ENCODE measurements at regions not wholly inside any gene's neighbourhood (a gene's known extent, or its start where the extent isn't known, plus 50 kb on each side); places are given as distances from the start of the nearest gene placed in this dataset.

GRCh38 chr1:67482733-67483482 is 52.7 kb upstream of the SERBP1 start:
- Histone ChIP-seq H3K36me3 (ENCODE audit: control insufficient read depth in 1 of 2, insufficient read depth in 2 of 2, low read depth in 1 of 2, low read length in 2 of 2) (no peaks in the 10 kb centered on the region), H3K27ac (ENCODE audit: low read length, poor library complexity, severe bottlenecking) (no peak overlapping the region), H3K79me1 (replicated peaks; ENCODE audit: low read length, poor library complexity, severe bottlenecking) (no peaks in the 10 kb centered on the region), H2BK15ac (ENCODE audit: low read depth, poor library complexity, severe bottlenecking) (no peak overlapping the region), H4K8ac (ENCODE audit: low read length) (no peak overlapping the region), H2AK5ac (ENCODE audit: low read length, severe bottlenecking) (no peak overlapping the region), H4K91ac (ENCODE audit: low read length) (no peak overlapping the region), H3K27me3 (ENCODE audit: control insufficient read depth in 1 of 2, insufficient read depth in 1 of 2, low read length in 2 of 2) (no peaks in the 10 kb centered on the region), H3K9me3 (ENCODE audit: control insufficient read depth, low read length) (no peaks in the 10 kb centered on the region), H2BK120ac (ENCODE audit: low read depth, low read length) (no peak overlapping the region), H3K4me1 (ENCODE audit: control insufficient read depth, insufficient read depth, low read depth, low read length) (no peaks in the 10 kb centered on the region), H3K14ac (ENCODE audit: low read length in 2 of 2) (no peak overlapping the region), H3K4me2 (ENCODE audit: low read length, poor library complexity, severe bottlenecking) (no peak overlapping the region), H3K23ac (ENCODE audit: low read length in 2 of 2) (no peak overlapping the region), H3K18ac (ENCODE audit: low read depth in 1 of 2, low read length in 2 of 2) (no peak overlapping the region), H2BK5ac (ENCODE audit: low read depth, low read length, poor library complexity, severe bottlenecking) (no peak overlapping the region), H2BK12ac (ENCODE audit: low read length in 2 of 2) (no peak overlapping the region), H3K4ac (ENCODE audit: low read depth in 1 of 2, low read length in 2 of 2) (no peak overlapping the region), H3K9ac (ENCODE audit: low read length) (no peak overlapping the region), H2AFZ (ENCODE audit: low read depth, low read length) (no peak overlapping the region), H3K4me3 (ENCODE audit: insufficient read depth in 1 of 2, low read depth in 1 of 2, low read length in 2 of 2) (no peak overlapping the region)
- WGBS: 78% methylated on average over 5 of the region's 7 CpGs
- DNase-seq: no peak

DNA sequence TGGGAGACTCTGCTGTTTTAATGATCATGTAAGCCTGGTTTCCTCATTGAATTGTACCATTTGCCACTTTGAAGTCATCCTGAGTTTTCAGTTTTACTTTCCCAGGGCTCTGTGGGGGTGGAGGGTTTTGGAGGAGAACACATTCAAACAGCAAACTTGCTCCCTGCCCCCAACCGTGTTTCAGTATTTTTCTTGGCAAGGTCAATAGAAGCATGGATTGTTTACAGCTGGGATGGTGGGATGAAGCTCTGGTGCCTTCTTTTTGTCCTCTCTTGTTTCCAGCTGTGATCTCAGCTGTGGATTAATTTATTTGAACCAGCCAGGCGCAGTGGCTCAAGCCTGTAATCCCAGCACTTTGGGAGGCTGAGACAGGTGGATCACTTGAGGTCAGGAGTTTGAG is 54.3 kb upstream of the SERBP1 start:
- no peak overlapping the region for H3K4me2 ChIP-seq (ENCODE audit: low read length, poor library complexity, severe bottlenecking)
- no peak overlapping the region for H2AFZ ChIP-seq (ENCODE audit: low read depth, low read length)
- H3K4me1 ChIP-seq (ENCODE audit: control insufficient read depth, insufficient read depth, low read depth, low read length): no peaks in the 10 kb centered on the region
- H3K27ac ChIP-seq (ENCODE audit: low read length, poor library complexity, severe bottlenecking): no peak overlapping the region
- no peak overlapping the region for H2BK12ac ChIP-seq (ENCODE audit: low read length in 2 of 2)
- no peak overlapping the region for H4K91ac ChIP-seq (ENCODE audit: low read length)
- H2BK5ac ChIP-seq (ENCODE audit: low read depth, low read length, poor library complexity, severe bottlenecking): no peak overlapping the region
- H3K9ac ChIP-seq (ENCODE audit: low read length): no peak overlapping the region
- no peaks in the 10 kb centered on the region for H3K79me1 ChIP-seq (replicated peaks; ENCODE audit: low read length, poor library complexity, severe bottlenecking)
- no peaks in the 10 kb centered on the region for H3K9me3 ChIP-seq (ENCODE audit: control insufficient read depth, low read length)
- H3K36me3 ChIP-seq (ENCODE audit: control insufficient read depth in 1 of 2, insufficient read depth in 2 of 2, low read depth in 1 of 2, low read length in 2 of 2): no peaks in the 10 kb centered on the region
- no peak overlapping the region for H2AK5ac ChIP-seq (ENCODE audit: low read length, severe bottlenecking)
- H3K27me3 ChIP-seq (ENCODE audit: control insufficient read depth in 1 of 2, insufficient read depth in 1 of 2, low read length in 2 of 2): no peaks in the 10 kb centered on the region
- no peak overlapping the region for H3K23ac ChIP-seq (ENCODE audit: low read length in 2 of 2)
- H3K4ac ChIP-seq (ENCODE audit: low read depth in 1 of 2, low read length in 2 of 2): no peak overlapping the region
- DNase-seq: no peak
- no peak overlapping the region for H2BK120ac ChIP-seq (ENCODE audit: low read depth, low read length)
- H2BK15ac ChIP-seq (ENCODE audit: low read depth, poor library complexity, severe bottlenecking): no peak overlapping the region
- no peak overlapping the region for H3K14ac ChIP-seq (ENCODE audit: low read length in 2 of 2)
- no peak overlapping the region for H4K8ac ChIP-seq (ENCODE audit: low read length)
- H3K4me3 ChIP-seq (ENCODE audit: insufficient read depth in 1 of 2, low read depth in 1 of 2, low read length in 2 of 2): no peak overlapping the region
- no peak overlapping the region for H3K18ac ChIP-seq (ENCODE audit: low read depth in 1 of 2, low read length in 2 of 2)
- 79% methylated on average over 2 of the region's 2 CpGs for WGBS

- no peaks in the 10 kb centered on the region for H3K27me3 ChIP-seq (ENCODE audit: control insufficient read depth in 1 of 2, insufficient read depth in 1 of 2, low read length in 2 of 2)
- H2BK120ac ChIP-seq (ENCODE audit: low read depth, low read length): no peak overlapping the region
- no peak overlapping the region for H4K8ac ChIP-seq (ENCODE audit: low read length)
- no peak overlapping the region for H3K4ac ChIP-seq (ENCODE audit: low read depth in 1 of 2, low read length in 2 of 2)
- H4K91ac ChIP-seq (ENCODE audit: low read length): no peak overlapping the region
- H3K23ac ChIP-seq (ENCODE audit: low read length in 2 of 2): no peak overlapping the region
- H3K14ac ChIP-seq (ENCODE audit: low read length in 2 of 2): no peak overlapping the region
- H3K4me2 ChIP-seq (ENCODE audit: low read length, poor library complexity, severe bottlenecking): no peak overlapping the region
- no peak overlapping the region for H2BK5ac ChIP-seq (ENCODE audit: low read depth, low read length, poor library complexity, severe bottlenecking)
- no peak overlapping the region for H2AFZ ChIP-seq (ENCODE audit: low read depth, low read length)
- no peak overlapping the region for H2BK12ac ChIP-seq (ENCODE audit: low read length in 2 of 2)
- H2BK15ac ChIP-seq (ENCODE audit: low read depth, poor library complexity, severe bottlenecking): no peak overlapping the region
- no peak overlapping the region for H2AK5ac ChIP-seq (ENCODE audit: low read length, severe bottlenecking)
- 71% methylated on average over 2 of the region's 3 CpGs for WGBS
- H3K36me3 ChIP-seq (ENCODE audit: control insufficient read depth in 1 of 2, insufficient read depth in 2 of 2, low read depth in 1 of 2, low read length in 2 of 2): no peaks in the 10 kb centered on the region
- no peak overlapping the region for H3K4me3 ChIP-seq (ENCODE audit: insufficient read depth in 1 of 2, low read depth in 1 of 2, low read length in 2 of 2)
- H3K9ac ChIP-seq (ENCODE audit: low read length): no peak overlapping the region
- H3K79me1 ChIP-seq (replicated peaks; ENCODE audit: low read length, poor library complexity, severe bottlenecking): no peaks in the 10 kb centered on the region
- no peak overlapping the region for H3K18ac ChIP-seq (ENCODE audit: low read depth in 1 of 2, low read length in 2 of 2)
- DNase-seq: no peak
- H3K9me3 ChIP-seq (ENCODE audit: control insufficient read depth, low read length): no peaks in the 10 kb centered on the region
- no peak overlapping the region for H3K27ac ChIP-seq (ENCODE audit: low read length, poor library complexity, severe bottlenecking)
- no peaks in the 10 kb centered on the region for H3K4me1 ChIP-seq (ENCODE audit: control insufficient read depth, insufficient read depth, low read depth, low read length)
Observed at GRCh38 chr1:67485046-67485811, 55.0 kb upstream of the SERBP1 start.

- DNase-seq: no peak
- H3K9me3 ChIP-seq (ENCODE audit: control insufficient read depth, low read length): no peaks in the 10 kb centered on the region
- H3K79me1 ChIP-seq (replicated peaks; ENCODE audit: low read length, poor library complexity, severe bottlenecking): no peaks in the 10 kb centered on the region
- no peak overlapping the region for H3K4me2 ChIP-seq (ENCODE audit: low read length, poor library complexity, severe bottlenecking)
- no peak overlapping the region for H3K23ac ChIP-seq (ENCODE audit: low read length in 2 of 2)
- H3K4ac ChIP-seq (ENCODE audit: low read depth in 1 of 2, low read length in 2 of 2): no peak overlapping the region
- H3K18ac ChIP-seq (ENCODE audit: low read depth in 1 of 2, low read length in 2 of 2): no peak overlapping the region
- H2AK5ac ChIP-seq (ENCODE audit: low read length, severe bottlenecking): no peak overlapping the region
- no peaks in the 10 kb centered on the region for H3K36me3 ChIP-seq (ENCODE audit: control insufficient read depth in 1 of 2, insufficient read depth in 2 of 2, low read depth in 1 of 2, low read length in 2 of 2)
- H2AFZ ChIP-seq (ENCODE audit: low read depth, low read length): no peak overlapping the region
- H3K14ac ChIP-seq (ENCODE audit: low read length in 2 of 2): no peak overlapping the region
- no peak overlapping the region for H2BK5ac ChIP-seq (ENCODE audit: low read depth, low read length, poor library complexity, severe bottlenecking)
- H2BK15ac ChIP-seq (ENCODE audit: low read depth, poor library complexity, severe bottlenecking): no peak overlapping the region
- H2BK12ac ChIP-seq (ENCODE audit: low read length in 2 of 2): no peak overlapping the region
- H3K4me1 ChIP-seq (ENCODE audit: control insufficient read depth, insufficient read depth, low read depth, low read length): no peaks in the 10 kb centered on the region
- H3K4me3 ChIP-seq (ENCODE audit: insufficient read depth in 1 of 2, low read depth in 1 of 2, low read length in 2 of 2): no peak overlapping the region
- no peak overlapping the region for H4K8ac ChIP-seq (ENCODE audit: low read length)
- H3K27me3 ChIP-seq (ENCODE audit: control insufficient read depth in 1 of 2, insufficient read depth in 1 of 2, low read length in 2 of 2): peaks cover 0 to 5% of the 10 kb centered on the region in 2 experiments
- H3K27ac ChIP-seq (ENCODE audit: low read length, poor library complexity, severe bottlenecking): no peak overlapping the region
- H4K91ac ChIP-seq (ENCODE audit: low read length): no peak overlapping the region
- 88% methylated on average over 1 of the region's 1 CpG for WGBS
- no peak overlapping the region for H3K9ac ChIP-seq (ENCODE audit: low read length)
- H2BK120ac ChIP-seq (ENCODE audit: low read depth, low read length): no peak overlapping the region
Observed at GRCh38 chr1:67489643-67490042, 59.4 kb upstream of the SERBP1 start.

Measured in mesenchymal stem cell (in vitro differentiated cells and primary cell).